GM18907 (cell line): ENCODE measurements at regions not wholly inside any gene's neighbourhood (a gene's known extent, or its start where the extent isn't known, plus 50 kb on each side); places are given as distances from the start of the nearest gene placed in this dataset.
"Not testable (repeated sequence)": the region's sequence is repeated elsewhere in the genome, so short reads cannot be mapped to it uniquely, and the experiment has no call there.

Experiments
- ATAC-seq: cut with Tn5 transposase; IDR thresholded peaks from one replicate; pipeline ENCODE4 v1.9.1; 2021; ENCODE audit warnings: mild to moderate bottlenecking, moderate library complexity; ENCODE audit not compliant: unreplicated experiment

DNA sequence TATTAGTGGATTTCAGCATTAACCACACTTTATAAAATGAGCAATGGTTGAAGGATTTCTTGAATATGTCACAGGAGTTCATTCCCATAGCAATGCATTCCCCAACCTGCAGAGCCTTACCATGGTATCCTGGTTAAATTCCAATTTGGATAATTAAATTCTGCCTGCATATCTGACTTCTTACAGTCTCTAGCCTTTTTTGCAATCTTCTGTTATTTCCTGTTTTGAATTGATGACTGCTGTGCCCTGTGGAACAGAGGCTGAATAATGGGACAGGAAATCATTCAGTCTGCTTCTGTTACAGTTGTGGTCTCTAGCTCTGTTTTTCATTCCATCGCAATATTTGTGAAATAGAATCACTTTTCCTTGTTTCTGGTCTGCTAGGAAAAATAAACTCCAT is 1823.9 kb downstream of the PLA2G4A start:
- no peak for ATAC-seq

DNA sequence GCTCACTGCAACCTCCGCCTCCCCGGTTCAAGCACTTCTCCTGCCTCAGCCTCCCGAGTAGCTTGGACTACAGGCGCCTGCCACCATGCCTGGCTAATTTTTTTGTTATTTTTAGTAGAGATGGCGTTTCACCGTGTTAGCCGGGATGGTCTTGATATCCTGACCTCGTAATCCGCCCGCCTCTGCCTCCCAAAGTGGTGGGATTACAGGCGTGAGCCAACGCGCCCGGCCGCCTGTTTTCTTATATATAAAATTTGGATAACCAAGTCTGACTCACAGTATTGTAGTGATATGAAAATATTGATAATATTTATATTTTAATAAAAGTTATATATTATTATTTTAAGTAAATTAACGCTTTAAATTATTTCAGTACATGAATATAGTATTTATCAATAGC is 1821.7 kb downstream of the BRINP3 start:
- ATAC-seq, result not testable (repeated sequence)

DNA sequence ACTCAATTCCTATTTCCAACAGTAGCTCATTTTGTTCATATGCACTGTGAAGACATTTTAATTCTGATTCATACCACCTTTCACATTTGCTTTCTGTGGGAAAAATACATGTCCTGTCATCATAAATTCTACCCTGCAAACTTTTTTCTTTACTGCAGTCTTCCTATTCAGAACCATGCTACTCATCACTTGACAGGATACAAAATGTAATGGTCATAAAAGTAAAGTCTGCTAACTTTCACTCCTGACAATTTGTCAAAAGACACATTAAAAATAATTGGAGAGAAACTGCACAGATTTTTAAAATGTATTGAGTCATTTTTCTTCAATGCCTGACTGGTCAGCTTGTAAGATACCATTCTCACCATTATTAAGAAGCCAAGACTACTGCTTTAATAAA is 1817.1 kb downstream of the BRINP3 start:
- ATAC-seq, result no peak

DNA sequence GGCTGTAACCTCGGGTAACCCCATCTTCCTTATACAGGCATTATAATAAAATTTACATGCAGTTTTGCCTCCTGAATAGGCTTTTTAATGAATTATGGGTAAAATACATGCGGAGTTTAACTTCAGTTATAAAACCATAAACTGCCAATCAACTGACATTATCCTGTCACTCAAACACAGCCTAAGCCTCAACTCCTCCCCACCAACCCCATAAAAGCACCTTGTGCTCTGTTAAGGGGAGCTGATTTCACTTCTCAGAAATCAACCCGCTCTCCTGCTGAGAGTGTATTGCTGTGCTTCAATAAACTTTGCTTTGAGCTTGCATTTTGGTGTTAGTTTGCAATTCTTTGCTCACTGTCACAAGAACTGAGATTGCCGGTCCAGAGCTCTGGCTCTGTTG is 1812.2 kb downstream of the BRINP3 start:
- ATAC-seq, result no peak

DNA sequence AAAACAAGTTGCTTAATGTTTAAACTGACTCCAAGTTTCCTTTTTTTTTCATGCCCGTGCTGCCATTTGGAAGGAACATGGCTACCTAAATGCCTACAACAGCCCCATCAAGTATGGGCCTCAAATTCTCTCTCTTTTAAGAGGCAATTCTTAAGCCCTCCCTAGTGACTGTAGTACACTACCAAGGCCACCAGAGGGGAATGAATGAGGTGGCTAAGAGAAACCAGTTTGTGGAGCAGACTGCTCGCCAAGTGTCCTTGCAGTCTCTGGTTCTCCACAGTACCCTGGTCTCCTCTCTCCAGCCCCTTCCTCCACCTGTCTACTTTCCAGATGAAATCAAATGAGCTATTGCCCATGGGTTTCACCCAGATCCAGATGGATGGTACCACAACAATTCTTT is 1809.6 kb downstream of the BRINP3 start:
- no peak for ATAC-seq

DNA sequence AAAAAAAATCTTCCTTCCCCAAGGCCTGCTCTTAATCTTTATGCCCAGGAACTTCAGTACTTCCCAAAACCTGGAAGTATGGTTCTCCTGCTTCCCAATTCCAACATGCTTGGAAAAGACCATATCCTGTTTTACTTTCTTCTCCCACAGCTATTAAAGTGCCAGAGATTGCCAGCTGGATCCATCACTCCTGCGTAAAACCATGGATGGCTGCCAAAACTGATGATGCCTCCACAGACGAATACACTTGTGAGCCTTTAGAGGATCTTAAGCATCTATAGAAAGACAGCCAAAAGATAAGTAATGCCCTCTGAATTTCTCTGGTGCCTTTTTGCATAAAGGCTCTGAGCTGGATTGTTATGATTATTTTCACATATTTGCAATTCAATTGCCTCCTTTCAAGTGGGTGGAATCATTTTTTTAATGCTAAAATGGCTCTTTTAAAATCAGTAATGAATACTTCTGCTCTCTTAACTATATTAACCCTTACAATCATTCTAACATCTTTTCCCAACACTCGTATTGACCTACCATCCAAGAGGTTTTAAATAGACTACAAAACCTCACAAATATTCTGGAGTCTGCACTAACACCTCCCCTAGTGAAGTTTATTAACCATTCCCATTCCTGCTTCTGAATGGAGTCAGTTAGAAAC is 1807.8 kb downstream of the BRINP3 start:
- ATAC-seq, result no peak

DNA sequence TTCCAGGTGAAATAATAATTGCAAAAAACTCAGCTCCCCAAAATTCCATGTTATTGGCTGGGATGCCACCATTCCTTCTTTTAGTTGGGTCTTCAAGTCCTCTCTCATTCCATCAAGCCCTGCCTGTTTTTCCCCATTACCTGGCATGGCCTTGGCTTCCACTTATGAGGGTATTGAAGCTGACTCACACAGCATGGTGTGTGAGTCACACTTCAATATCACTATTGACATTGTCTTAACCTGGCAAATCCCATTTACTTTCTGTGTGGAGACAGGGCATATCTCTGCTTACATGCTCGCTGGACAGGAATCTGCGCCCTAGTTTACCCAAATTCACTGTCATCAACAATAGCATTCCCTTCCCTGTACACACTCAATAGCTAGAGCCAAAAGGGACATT is 1806.8 kb downstream of the BRINP3 start:
- no peak for ATAC-seq

DNA sequence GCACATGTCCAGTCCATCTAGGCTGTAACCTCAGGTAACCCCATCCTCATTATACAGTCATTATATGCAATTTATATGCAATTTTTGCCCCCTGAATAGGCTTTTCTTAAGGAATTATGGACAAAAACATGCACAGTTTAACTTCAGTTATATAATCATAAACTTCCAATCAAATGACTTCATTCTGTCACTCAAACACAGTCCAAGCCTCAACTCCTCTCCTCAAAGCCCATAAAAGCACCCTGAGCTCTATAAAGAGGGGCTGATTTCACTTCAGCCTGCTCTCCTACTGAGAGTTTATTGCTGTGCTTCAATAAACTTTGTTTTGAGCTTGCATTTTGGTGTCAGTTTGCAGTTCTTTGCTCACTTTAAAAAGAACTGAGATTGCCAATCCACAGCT is 1805.5 kb downstream of the BRINP3 start:
- no peak for ATAC-seq

DNA sequence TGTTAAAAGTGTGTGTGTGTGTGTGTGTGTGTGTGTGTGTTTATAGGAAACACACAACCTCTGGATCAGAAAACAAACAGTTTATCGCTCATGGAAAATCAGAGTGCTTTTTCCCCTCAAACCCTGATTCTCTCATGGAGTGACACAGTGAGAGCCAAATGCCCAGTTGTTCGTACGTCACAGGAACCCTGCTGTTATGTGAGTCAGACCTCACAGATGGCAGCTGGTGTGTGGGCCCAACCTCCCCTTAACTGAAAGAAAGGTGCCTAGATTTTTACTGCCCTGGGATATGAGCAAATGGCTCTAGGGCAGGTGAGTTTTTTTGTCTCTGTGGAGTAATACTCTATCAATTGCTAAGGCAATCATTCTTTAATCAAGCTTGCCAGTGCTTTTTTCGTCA is 1788.1 kb downstream of the BRINP3 start:
- ATAC-seq, result no peak

DNA sequence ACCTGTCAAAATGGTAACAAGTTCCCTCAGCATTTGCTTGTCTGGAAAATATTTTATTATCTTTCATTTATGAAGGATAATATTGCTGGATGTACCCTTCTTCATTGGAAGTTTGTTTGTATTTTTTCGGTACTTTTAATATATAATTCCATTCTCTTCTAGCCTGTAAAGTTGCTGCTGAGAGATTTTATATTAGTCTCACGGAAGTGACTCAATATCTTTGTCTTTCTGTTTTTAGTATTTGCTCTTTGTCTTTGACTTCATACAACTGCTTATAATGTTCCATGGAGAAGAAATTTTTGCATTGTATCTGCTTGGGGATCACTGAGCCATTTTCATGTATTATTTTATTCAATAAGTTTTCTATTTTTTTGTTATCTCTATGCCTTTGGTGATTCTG is 1777.5 kb downstream of the BRINP3 start:
- no peak for ATAC-seq

DNA sequence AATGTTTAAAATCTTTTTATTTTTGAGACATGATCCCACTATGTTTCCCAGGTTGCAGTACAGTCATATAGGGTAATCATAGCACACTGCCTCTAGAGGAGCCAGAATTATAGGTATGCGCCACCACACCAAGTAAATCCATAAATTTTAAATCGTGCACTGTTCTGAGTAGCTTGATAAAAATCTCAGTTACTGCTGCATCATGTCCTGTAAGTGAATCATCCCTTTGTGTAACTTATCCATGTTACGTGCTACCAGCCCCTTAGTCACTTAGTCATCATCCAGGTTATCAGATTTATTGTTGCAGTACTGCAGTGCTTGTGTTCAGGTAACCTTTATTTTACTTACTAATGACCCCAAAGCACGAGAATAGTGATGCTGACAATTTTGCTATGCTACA is 1770.9 kb downstream of the BRINP3 start:
- ATAC-seq, result no peak

DNA sequence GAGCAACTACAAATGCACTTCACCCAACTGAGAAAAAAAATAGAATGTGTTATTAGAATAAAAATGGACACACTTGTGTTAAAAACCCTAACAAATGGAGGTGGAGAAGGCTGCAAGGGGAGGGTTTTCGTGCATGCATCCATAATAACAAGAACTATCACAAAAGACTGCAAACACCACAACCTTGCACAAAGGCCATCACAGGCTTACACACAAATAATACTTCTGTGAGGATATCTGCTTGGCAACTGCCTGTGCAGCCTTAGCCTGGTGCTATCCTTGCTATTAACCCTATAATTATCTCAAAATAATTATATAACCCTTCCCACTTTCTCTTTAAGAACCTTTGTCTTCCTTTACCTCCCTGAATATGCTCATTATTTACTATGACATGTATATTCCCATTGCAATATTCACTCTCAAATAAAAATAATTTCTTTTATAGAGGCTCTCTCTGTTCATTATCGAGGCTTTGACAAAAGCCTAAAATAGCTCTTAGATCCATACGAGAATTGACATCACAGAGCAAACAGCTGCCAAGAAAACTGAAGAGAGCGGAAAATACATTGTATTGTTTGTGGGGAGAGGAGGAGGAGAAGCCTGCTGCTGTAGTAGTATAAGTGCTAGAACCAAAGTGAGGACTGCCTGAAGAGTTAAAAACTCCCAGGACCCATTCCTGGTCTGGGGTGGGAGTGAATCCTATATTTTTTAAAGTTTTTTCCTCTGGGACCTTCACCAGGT is 1768.7 kb downstream of the BRINP3 start:
- no peak for ATAC-seq

DNA sequence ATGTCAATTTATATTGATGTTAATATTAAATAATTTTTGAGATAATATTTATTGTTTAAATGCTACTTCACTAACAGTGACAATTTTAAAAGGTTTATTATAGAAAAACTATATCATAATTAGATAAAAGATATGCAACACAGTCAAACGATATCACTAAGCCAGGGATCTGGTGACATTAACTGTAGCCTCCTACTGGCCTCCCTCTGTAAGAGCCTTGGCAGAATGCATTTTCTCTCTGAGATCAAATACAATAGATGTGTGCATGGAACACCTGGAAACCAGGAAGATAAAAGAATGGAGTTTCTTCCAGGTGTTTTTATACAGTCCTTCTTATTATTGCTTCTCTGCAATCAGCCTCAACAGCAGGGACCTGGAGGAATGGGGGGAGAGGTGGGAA is 1762.1 kb downstream of the BRINP3 start:
- ATAC-seq, result no peak

DNA sequence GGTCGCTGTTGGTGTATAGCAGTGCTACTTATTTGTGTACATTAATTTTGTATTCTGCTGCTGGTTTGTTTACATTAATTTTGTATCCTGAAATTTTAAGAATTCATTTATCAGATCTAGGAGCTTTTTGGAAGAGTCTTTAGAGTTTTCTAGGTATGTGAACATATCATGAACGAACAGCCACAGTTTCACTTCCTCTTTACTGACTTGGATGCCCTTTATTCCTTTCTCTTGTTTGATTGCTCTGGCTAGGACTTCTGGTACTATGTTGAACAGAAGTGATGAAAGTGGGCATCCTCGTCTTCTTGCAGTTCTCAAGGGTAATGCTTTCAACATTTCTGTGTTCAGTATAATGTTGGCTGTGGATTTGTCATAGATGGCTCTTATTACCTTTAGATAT is 1757.9 kb downstream of the BRINP3 start:
- no peak for ATAC-seq

DNA sequence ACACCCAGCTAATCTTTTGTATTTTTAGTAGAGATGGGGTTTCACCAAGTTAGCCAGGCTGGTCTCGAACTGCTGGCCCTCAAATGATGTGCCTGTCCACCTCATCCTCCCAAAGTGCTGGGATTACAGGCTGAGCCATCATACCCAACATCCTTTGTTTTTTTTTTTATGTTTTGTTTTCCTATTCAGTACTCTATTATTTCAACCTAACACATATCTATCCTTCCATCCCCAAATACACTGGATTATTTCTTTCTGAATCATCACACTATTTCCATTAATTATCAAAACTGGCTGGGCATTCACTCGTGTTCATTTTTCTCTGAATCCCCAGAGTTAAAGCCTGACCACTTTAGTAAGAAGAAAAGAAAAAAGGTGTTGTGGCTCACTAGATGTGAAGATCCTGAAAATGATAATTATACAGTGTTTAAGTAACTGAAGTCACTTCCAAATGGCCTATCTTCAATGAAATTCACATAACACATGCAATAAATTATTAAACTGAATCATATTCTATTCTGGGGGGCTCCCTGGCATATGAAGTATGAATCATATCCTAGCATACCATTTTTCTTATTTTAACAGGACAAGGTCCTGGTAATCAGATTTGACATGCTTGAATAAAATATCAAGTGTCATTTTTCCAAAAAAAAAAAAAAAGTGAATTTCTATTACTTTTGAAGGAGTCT is 1754.2 kb downstream of the BRINP3 start:
- ATAC-seq, result no peak

DNA sequence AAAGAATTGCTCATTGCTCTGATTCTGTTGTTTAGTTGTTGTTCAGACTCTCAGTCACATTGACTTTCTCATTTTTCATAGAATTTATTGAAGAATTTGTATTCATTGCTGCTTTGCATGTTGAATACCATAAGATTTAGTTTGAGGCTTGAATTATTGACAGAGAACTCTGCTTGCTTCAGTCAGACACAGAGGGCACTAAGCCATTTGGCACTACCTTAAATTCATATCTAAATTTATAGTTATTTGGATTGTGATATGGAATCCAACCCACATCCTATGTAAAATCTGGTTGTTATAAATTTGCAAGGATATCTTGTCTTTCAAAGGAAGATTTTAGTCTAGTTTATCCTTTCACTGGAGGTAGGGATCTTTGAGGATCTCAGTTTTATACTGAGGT is 1748.6 kb downstream of the BRINP3 start:
- no peak for ATAC-seq

DNA sequence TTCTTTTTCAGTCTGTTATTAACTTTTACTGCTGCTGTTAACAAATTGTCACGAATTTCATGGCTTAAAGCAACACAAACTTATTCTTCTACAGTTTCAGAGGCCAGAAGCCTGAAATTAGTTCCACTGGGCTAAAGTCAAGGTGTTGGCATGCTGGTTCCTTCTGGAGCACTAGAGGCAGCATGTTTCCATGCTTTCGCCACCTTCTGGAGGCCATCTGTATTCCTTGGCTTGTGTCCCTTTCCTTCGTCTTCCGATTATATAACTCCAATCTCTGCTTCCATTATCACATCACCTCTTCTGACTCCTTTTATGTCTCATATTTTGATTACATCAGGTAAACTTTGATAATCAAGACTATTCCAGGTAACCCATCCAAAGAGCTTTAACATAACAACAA is 1742.1 kb downstream of the BRINP3 start:
- ATAC-seq, result no peak

DNA sequence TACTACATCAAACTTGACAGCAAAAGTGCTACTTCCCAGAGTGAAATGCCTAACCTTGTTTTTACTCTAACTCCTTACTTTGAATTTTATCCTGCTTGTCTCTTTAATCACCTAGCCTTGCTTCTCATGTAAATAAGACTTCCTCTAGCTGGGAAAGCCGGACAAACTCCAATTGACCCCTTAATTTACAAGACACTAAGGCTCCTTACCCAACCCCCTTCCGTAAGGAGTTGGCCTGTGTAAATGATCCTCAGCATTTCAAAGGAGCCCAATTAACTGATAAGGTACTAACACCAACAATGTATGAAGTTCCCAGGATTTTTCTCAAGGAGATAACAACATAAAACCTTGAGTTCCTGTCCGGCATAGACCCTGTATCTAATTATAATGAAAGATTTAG is 1728.4 kb downstream of the BRINP3 start:
- ATAC-seq, result not testable (repeated sequence)

DNA sequence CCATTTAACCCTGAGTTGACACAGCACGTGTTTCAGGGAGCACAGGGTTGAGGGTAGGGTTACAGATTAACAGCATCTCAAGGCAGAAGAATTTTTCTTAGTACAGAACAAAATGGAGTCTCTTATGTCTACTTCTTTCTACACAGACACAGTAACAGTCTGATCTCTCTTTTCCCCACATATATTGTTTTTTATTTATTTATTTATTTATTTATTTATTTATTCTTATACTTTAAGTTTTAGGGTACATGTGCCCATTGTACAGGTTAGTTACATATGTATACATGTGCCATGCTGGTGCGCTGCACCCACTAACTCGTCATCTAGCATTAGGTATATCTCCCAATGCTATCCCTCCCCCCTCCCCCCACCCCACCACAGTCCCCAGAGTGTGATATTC is 1725.6 kb downstream of the BRINP3 start:
- not testable (repeated sequence) for ATAC-seq

DNA sequence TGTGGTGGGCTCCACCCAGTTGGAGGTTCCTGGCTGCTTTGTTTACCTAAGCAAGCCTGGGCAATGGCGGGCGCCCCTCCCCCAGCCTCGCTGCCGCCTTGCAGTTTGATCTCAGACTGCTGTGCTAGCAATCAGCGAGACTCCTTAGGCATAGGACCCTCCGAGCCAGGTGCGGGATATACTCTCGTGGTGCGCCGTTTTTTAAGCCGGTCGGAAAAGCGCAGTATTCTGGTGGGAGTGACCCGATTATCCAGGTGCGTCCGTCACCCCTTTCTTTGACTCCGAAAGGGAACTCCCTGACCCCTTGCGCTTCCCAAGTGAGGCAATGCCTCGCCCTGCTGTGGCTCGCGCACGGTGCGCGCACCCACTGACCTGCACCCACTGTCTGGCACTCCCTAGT is 1719.9 kb downstream of the BRINP3 start:
- not testable (repeated sequence) for ATAC-seq

DNA sequence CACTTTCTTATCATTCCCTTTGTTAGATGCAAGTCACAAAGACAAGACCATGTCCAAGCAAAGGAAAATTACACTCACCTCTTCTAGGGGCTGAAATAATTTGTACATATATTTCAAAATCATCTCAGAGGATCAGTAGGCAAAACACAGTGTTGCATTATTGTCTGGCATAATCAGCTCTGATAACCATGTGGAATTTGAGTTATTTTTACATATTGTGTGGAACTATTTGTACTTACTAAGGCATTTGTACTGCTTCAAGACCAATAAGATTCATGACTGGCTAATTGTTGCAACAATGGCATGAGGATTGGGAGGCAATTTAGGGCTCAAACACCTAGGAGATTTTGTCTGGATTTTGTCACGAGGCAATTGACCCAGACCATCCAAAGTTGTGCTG is 1716.4 kb downstream of the BRINP3 start:
- no peak for ATAC-seq

DNA sequence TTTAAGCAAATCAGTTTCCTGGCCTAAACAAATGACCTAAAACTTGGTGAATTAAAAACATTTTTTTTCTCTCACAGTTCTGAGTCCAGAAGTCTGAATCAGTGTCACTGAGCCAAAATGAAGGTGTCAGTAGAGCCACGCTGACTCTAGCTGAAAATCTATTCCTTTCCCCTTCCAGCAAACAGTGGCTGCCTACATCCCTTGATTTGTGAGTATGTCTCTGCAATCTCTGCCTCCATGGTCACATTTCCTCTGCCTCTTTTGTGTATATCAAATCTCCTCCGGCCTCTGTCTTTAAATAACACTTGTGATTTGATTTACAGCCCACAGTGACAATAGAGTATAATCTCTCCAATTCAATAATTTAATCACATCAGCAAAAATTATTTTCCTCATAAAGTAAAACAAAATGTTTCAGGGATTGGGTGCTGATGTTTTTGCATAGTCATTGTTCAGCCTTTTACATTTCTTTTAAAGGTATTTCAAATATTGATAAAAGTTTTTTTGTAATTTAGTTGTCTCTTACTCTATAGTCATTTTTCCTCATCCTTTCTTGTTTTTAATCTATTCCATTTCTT is 1715.4 kb downstream of the BRINP3 start:
- no peak for ATAC-seq
